CD4-positive, alpha-beta T cell treated with Interleukin-1 beta for 1 hour (primary cell): ENCODE measurements at regions not wholly inside any gene's neighbourhood (a gene's known extent, or its start where the extent isn't known, plus 50 kb on each side); places are given as distances from the start of the nearest gene placed in this dataset.
A peak's percentile ranks its signal among the peaks of the same experiment; 100 is the strongest.

Experiments used
- DNase-seq, 2 donors: peaks; one replicate each; pipeline ENCODE4 v3.0.0-alpha.2; 2020 to 2022

DNA sequence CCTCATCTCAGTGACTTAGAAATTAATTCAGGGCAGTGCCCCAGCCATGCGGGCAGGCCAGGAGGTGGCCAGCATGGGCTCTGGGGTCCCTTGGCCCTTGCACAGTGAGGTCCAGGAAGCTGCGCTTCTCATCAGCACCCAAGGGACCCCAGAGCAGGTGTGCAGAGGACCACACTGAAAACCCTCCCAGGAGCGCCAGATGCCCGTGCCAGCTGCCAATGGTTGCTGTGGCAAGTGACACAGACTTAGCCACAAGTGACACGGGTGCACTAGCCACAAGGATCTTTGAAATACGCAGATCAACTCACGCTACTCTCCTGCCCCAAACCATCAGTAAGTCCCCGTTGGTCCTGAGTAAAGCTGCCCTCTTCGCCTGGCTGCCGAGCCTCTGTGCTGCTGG, 88.1 kb downstream of the ERMARD start:
- DNase-seq = no peak

DNA sequence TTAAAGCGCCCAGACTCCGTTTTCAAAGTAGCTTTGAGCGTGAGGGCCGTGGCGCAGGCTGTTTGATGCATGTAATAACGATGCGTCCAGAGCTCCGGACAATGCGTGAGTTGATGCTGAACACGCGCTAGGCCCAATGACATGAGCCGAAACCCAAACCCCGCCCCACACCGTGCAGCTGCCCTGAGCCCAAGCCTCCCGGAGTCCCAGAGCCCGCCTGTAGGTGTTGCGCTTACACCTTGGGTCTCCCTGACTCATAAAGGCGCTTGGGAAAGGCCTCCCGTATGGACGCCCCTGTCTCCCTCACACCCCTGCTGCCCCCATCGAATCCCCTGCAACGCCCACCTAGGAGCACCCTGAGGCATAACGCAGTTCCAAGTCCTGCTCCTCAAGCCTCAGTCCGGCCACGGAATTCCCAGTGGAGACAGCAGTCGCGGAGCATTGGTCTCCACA, 87.6 kb downstream of the ERMARD start:
- no peak for DNase-seq

DNA sequence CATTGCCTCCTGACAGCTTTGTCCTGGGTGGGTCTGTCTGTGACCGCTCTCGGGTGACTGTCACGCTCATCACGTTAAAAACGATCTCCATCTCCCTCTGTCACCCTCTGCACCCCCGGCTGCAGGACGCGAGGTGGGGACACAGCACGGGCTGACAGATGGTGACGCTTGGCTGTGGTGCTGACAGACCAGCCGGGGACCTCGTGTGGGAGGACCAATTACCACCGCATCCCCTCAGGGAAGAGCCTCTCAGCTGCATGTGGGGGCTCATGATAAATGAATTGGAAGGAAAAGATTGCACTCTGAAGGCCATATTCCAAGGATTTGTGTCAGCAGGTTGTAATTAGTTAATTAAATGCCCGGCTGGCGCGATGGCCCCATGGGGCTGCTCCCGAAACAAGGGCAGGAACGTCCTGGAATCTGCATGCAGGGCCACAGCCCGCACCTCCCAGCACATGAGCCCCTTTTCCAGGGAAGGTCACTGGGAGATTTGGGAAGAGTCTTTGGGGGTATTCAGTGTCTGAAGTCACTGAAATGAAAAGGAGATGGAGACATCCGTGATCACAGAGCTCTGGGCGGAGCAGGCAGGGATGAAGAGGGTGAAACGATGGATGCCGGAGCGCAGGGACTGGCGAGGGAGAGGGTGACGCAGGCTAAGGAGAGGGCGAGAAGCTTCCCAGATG, 87.1 kb downstream of the ERMARD start:
- DNase-seq = no peak

DNA sequence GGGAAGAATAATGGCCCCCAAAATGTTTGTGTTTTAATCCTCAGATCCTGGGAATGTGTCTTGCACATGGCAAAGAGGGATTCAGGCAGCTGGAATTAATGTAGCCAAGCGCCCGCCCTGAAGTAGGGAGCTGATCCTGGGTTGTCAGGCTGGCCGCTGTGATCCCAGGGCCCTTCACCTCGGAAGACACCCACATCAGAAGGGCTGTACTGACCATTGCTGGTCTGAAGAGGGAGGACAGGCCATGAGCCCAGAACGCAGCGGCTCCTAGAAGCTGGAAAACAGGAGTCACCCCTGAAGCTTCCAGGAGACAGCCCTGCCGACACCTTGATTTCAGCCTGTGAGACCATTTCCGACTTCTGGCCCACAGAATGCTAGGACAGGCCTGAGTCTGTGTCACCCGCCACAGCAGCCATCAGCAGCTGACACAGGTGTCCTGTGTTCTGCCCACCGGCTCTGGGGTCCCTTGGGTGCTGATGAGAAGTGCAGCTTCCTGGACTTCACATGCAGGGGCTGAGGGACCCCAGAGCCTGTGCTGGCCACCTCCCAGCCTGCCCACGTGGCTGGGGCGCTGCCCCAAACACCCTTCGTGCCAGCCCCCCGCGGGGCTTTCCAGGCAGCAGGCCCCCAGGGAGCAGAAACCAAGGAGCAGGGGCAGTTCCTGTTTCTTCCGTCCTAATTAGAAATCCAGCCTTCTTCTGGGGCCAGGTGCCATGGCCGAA, 86.3 kb downstream of the ERMARD start:
- DNase-seq = no peak

DNA sequence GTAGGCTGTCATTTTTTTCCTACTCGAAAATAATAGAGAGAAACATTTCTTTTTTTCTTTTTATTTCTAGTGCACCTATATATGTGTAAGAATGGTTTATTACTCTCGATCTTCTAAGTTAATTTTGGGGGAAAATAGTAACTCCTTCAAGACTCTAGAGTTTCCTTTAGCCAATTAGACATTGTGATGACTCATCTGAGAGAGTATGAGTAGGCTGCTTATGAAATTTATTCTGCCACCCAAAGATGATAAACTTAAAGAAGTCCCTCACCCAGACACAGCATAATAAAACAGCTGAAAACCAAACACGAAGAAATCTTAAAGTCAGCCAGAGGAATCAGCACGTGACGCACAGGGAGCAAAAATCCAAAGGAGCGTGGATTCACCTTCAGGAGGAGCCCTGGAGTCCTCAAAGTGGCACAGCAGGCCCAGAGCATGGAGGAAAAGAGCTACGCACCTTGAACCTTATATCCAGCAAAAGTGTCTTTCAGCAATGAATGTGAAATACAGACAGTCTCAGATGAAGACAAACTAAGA, 81.9 kb downstream of the ERMARD start:
- DNase-seq = no peak

DNA sequence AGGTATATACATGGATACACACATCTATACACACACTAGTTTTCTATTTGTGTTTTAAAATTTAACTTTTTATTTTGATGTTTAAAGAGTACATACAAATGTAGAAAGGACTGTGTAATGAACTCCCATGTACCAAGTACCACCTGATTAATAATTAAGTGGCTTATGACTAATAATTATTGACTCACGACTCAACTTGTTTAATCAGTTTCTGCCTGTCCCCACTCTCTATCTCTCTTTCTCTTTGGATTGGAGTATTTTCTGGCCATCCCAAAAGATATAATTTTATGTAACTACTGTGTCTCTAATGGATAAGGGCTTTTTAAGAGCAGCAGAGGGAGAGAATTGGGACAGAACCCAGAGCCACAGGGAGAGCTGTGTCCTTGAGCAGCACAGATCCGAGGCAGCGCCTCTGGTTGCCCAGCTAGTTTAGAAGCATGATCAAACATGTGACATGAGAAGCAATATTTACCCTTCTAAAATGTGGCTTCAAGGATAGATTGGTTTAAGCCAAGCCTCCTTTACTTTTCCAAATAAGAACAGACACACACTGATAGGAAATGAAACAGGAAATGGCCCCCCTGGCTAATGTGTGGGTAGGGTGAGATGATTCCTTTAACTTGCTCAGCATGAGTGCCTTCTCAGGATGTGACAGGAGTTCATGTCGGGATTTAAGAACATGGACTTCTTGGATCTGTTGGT, 81.0 kb downstream of the ERMARD start:
- no peak for DNase-seq

DNA sequence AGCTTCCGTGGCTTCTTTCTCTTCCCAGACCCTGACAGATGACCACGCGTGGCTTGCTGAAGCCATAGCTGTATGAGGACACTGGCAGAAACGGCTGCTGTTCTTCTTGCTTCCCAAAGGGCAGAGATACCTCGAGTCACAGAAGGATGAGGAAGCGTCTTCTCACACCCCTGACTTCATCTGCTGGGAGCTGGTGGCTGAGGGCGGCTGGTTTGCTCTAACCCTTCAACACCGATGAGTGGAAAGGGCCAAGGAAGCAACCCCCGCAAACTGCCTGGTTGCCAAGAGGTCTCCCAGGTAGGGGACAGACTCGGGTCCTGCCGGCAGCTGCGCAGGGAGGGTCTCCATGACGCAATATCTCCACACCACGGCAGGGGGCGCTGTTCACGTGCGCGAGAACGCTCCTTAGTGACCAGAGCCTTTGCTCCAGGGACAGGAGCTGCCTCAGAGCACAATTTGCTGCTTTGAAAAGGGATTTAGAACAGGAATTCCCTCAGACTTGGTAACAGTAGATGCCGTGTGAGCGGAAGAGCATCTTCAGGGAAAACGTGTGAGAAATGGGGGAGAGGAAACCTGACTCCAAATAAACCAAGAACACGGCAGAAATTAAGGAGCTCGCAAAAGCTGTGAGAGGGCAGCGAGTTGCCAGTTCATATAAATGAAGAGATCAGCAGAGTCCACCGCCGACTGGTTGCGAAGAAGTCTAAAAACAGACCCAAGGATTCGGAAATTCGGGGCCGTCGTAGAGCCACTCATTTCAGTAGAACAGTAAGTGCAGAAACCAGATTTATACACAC, 80.2 kb downstream of the ERMARD start:
- DNase-seq = peak; percentile 57 to 60
